ENCODE measurements at regions not wholly inside any gene's neighbourhood (a gene's known extent, or its start where the extent isn't known, plus 50 kb on each side); places are given as distances from the start of the nearest gene placed in this dataset.

- DNase-seq (ENCODE audit: low read depth in 2 of 3, low spot score in 2 of 3): no peak
These were observed 193.6 kb upstream of the BANK1 start for GRCh38 chr4:101596781-101597552.

DNA sequence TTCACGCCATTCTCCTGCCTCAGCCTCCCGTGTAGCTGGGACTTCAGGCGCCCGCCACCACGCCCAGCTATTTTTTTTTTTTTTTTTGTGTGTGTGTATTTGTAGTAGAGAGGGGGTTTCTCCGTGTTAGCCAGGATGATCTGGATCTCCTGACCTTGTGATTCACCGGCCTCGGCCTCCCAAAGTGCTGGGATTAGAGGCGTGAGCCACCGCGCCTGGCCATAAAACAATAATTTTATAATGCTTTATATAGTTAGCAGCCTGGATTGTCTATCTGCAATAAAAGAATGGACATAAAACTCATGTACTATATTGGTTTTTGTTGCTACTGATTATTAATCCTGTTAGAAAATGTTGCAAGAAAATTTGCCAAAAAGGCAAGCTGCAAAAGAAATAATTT is 195.9 kb upstream of the BANK1 start:
- no peak for DNase-seq (ENCODE audit: low read depth in 2 of 3, low spot score in 2 of 3)

GRCh38 chr4:101593666-101594065 is 196.9 kb upstream of the BANK1 start:
- DNase-seq (ENCODE audit: low read depth in 2 of 3, low spot score in 2 of 3): no peak

- no peak for DNase-seq (ENCODE audit: low read depth in 2 of 3, low spot score in 2 of 3)
These were observed 206.2 kb upstream of the BANK1 start for GRCh38 chr4:101584306-101584705.

DNA sequence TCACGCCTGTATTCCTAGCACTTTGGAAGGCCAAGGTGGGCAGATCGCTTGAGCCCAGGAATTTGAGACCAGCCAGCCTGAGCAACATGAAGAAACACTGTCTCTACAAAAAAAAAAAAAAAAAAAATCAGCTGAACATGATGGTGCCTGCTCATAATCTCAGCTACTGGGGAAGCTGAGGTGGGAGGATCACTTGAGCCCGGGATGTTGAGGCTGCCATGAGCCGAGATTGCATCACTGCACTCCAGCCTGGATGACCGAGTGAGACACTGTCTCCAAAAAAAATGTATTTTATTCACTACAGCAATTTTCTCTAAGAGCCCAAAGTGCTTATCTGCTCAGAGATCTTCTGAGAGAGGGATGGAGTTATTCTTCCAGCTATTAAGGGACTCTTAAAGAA is 215.8 kb upstream of the PPP3CA start:
- DNase-seq (ENCODE audit: low read depth in 2 of 3, low spot score in 2 of 3): no peak

- no peak for DNase-seq (ENCODE audit: low read depth in 2 of 3, low spot score in 2 of 3)
These were observed 209.5 kb upstream of the PPP3CA start for GRCh38 chr4:101556842-101557241.

GRCh38 chr4:101555341-101555880 is 208.1 kb upstream of the PPP3CA start:
- no peak for DNase-seq (ENCODE audit: low read depth in 2 of 3, low spot score in 2 of 3)

DNA sequence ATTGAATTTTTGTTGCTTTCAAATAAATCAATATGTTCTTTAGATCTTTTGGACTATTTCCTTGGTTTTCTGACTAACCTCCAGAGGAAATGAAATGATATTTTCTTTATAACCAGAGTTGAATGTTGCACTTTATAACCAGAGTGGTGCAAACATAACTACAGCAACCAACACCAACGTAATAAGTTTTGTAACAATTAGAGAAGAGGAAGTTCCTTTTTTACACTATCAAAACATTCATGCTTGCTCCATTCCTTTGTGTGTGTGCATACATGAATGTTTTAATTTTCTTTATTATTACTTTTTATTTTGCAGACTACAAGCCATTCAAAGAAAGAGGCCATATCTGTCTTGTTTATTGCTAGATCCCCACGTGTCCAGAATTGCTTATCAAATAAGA is 193.0 kb upstream of the PPP3CA start:
- no peak for DNase-seq (ENCODE audit: low read depth in 2 of 3, low spot score in 2 of 3)

GRCh38 chr4:101528526-101528925 is 181.2 kb upstream of the PPP3CA start:
- DNase-seq (ENCODE audit: low read depth in 2 of 3, low spot score in 2 of 3): no peak

- peak in 2 of 3 experiments; percentile 15 to 22 for DNase-seq (ENCODE audit: low read depth in 2 of 3, low spot score in 2 of 3)
These were observed 179.9 kb upstream of the PPP3CA start for GRCh38 chr4:101527188-101527587.

GRCh38 chr4:101515566-101515965 is 168.2 kb upstream of the PPP3CA start:
- no peak for DNase-seq (ENCODE audit: low read depth in 2 of 3, low spot score in 2 of 3)

DNA sequence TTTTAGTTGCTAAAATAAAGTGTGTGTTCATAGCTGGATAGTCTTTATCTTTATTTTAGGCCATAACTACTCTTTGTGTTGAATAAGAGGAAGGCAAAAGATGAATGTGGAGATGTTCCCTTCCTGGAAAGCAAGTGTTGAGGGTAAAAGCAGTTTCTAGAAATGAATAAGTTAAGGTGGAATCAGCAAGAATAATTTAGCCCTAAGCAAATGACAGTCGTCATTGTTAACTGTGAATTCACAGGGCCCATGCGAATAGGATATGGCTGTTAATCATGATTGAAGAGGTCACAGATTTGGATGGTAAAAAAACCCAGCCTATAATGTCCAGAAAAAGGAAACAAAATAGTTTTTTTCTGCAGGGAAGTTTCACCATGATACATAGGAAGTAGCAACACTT is 167.8 kb upstream of the PPP3CA start:
- DNase-seq (ENCODE audit: low read depth in 2 of 3, low spot score in 2 of 3): no peak

- DNase-seq (ENCODE audit: low read depth in 2 of 3, low spot score in 2 of 3): no peak
These were observed 165.1 kb upstream of the PPP3CA start for GRCh38 chr4:101512416-101512815.

- no peak for DNase-seq (ENCODE audit: low read depth in 2 of 3, low spot score in 2 of 3)
These were observed 154.1 kb upstream of the PPP3CA start for GRCh38 chr4:101501421-101501820.

GRCh38 chr4:101500742-101501141 is 153.4 kb upstream of the PPP3CA start:
- DNase-seq (ENCODE audit: low read depth in 2 of 3, low spot score in 2 of 3): no peak

DNA sequence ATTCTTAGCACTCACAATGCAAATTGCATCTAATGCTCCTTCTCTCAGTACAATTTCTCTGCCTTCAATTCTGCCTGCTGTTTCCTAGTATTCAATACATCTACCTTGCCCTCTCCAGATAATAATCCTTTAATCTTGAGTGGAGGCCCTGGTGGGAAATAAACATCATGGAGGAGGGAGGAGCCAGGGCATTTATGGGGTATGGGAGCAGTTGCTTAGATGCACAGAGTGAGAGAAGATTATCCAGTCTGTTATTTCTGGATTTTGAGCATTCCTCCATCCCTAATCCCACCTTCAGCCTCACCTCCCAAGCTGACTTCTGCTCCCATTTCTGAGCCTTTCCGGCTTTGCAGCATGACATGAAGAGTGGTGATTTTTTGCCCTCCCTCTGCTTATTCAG is 127.9 kb upstream of the PPP3CA start:
- no peak for DNase-seq (ENCODE audit: low read depth in 2 of 3, low spot score in 2 of 3)

GRCh38 chr4:101471201-101471600 is 123.9 kb upstream of the PPP3CA start:
- DNase-seq (ENCODE audit: low read depth in 2 of 3, low spot score in 2 of 3): no peak

DNA sequence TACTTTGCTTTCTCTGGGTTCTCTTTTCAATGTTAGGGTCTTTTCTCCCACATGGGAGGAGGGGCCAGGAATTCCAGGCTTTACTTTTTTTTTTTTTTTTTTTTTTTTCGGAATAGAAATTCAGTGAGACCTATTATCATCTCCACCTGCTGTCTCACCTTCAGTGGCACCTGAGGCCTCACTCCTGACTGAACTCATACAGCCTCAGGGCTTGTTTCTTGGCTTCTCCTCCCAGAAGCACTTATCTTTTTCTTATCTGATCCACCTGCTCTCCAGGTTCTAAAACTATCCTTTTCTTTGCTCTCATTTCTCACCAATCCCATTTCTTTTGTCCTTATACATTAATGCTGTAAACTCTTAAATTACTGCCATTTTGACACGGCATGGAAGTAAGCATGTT is 117.3 kb upstream of the PPP3CA start:
- no peak for DNase-seq (ENCODE audit: low read depth in 2 of 3, low spot score in 2 of 3)

DNA sequence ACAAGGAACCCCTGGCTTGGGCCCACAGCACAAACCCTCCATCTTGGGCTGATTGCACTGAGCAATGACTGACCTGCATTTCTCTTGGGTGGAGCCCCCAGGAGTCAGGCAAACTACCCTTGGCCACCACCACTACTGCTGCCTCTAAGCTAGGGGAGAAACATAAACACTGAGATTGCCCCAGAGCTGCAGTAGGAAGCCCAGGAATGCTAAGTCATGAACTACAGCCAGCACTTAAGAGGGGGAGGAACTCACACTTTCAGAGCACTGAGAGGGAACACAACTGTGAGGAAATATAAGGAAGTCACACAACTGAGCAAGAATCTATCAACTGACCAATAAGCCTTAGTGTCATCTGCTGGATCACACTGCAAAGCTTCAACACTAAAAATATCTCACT is 111.6 kb upstream of the PPP3CA start:
- no peak for DNase-seq (ENCODE audit: low read depth in 2 of 3, low spot score in 2 of 3)

GRCh38 chr4:101458473-101458872 is 111.1 kb upstream of the PPP3CA start:
- DNase-seq (ENCODE audit: low read depth in 2 of 3, low spot score in 2 of 3): no peak

GRCh38 chr4:101451086-101451485 is 103.8 kb upstream of the PPP3CA start:
- no peak for DNase-seq (ENCODE audit: low read depth in 2 of 3, low spot score in 2 of 3)

DNA sequence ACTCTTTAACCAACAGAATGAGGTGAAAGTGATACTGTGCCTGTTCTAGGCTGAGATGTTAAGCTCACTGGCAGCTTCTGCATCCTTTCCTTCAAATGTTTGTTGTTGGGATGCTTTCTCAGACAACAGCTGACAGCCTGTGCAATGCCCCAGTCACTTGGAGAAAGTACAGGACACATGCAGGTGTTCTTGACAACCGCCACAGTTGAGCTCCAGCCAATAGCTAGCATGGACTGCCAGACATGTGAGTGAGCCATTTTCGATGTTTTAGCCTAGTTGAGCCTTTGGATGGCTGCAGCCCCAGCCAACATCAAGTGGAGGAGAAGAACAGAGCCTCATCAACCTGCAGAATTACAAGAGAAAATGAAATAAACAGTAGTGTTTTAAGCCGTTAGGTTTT is 94.1 kb upstream of the PPP3CA start:
- DNase-seq (ENCODE audit: low read depth in 2 of 3, low spot score in 2 of 3): no peak

- no peak for DNase-seq (ENCODE audit: low read depth in 2 of 3, low spot score in 2 of 3)
These were observed 92.6 kb upstream of the PPP3CA start for GRCh38 chr4:101439926-101440325.

Data from activated CD8-positive, alpha-beta memory T cell treated with anti-CD3 and anti-CD28 coated beads for 48 hours (primary cell).